ENCODE measurements at regions not wholly inside any gene's neighbourhood (a gene's known extent, or its start where the extent isn't known, plus 50 kb on each side); places are given as distances from the start of the nearest gene placed in this dataset.

DNA sequence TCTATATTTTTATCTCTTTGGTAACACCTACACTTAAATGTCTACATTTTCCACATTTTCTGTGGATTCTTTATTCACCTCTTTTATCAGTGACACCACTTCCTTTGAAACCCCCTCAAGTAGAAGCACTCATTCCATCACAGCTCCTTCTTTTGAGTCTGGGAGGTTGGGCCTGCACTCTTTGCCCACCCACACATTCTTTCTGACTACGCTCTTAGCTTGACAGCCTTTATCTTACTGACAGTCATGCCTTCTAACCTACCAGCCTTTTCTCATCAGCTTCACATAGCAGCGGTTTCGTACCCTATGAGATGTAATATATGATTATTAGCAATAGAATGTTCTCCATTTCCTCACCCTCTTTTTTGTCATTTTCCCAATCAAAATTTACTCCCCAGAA lies 151.9 kb downstream of the TNFSF18 start:
- TF ChIP-seq, protein P1, sequence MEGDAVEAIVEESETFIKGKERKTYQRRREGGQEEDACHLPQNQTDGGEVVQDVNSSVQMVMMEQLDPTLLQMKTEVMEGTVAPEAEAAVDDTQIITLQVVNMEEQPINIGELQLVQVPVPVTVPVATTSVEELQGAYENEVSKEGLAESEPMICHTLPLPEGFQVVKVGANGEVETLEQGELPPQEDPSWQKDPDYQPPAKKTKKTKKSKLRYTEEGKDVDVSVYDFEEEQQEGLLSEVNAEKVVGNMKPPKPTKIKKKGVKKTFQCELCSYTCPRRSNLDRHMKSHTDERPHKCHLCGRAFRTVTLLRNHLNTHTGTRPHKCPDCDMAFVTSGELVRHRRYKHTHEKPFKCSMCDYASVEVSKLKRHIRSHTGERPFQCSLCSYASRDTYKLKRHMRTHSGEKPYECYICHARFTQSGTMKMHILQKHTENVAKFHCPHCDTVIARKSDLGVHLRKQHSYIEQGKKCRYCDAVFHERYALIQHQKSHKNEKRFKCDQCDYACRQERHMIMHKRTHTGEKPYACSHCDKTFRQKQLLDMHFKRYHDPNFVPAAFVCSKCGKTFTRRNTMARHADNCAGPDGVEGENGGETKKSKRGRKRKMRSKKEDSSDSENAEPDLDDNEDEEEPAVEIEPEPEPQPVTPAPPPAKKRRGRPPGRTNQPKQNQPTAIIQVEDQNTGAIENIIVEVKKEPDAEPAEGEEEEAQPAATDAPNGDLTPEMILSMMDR (IDR thresholded peaks at IDR 0.05), result no peak
- no peak for DNase-seq (ENCODE audit: low spot score in 2 of 2)
- intact Hi-C loops (cut with DNase I; ENCODE audit: low total_unique reads), result no loop called here
- 88 to 96% methylated on average over 3 of the region's 3 CpGs for WGBS, 2 donors
- no peak overlapping the region for H3K4me3 ChIP-seq (ENCODE audit: low read depth, poor library complexity, severe bottlenecking)

DNA sequence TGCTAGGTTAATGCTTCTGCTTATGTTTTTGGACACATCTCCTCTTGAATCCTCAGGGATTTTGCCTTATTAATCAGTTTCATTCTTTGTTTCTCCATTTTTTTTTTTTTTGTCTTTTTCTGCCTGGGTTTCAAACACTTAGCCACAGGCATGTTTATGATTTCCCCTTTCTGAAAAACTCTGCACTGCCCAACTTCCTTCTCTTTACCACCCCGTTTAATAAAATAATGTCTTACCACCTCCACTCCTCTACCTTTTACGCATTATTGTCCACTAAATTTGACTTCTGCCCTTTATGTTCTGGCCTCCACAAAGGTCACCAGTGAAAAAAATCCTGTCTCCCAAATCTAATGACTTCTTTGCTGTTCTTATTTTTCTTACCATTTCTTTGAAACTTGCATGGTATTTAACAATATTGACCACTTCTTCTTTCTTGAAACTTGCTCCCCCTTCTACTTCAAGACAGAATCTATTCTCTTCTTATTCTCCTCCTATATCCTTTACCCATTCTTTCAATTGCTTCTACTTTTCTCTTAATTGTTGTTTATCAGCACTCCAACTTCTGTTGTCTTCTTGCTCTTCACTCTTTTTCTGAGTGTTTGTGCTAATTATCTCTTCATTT lies 150.3 kb downstream of the TNFSF18 start:
- WGBS, 2 donors, result 61 to 69% methylated on average over 2 of the region's 2 CpGs
- H3K4me3 ChIP-seq (ENCODE audit: low read depth, poor library complexity, severe bottlenecking), result no peak overlapping the region
- TF ChIP-seq, protein P1 (IDR thresholded peaks at IDR 0.05), result no peak
- TF ChIP-seq POLR2A (IDR thresholded peaks at IDR 0.05), result no peak
- no peak for DNase-seq (ENCODE audit: low spot score in 2 of 2)
- intact Hi-C loops (cut with DNase I; ENCODE audit: low total_unique reads), result no loop called here

DNA sequence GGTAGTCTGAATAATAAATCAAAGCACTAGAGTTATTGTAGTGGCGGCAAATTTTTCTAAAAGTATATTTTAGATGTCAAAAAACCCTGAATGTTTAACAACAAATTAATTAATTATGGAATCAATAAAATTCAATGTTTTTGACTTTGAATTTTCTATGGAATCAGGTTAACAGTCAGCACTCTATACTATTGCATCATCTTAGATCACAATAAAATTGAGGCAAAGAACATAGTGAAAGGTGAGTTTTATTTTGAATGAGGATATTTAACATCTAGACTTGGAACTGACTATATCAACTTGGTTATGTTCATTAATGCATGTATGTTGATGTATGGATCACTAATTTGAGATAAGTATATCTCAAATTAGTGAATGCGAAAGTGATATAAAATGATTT lies 148.5 kb downstream of the TNFSF18 start:
- WGBS, 2 donors, result 72 to 76% methylated on average over 2 of the region's 2 CpGs
- DNase-seq (ENCODE audit: low spot score in 2 of 2), result no peak
- intact Hi-C loops (cut with DNase I; ENCODE audit: low total_unique reads), result no loop called here
- H3K4me3 ChIP-seq (ENCODE audit: low read depth, poor library complexity, severe bottlenecking), result no peak overlapping the region
- no peak for TF ChIP-seq POLR2A (IDR thresholded peaks at IDR 0.05)
- TF ChIP-seq, protein P1 (IDR thresholded peaks at IDR 0.05), result no peak

- no peak overlapping the region for H3K4me3 ChIP-seq (ENCODE audit: low read depth, poor library complexity, severe bottlenecking)
- no peak for DNase-seq (ENCODE audit: low spot score in 2 of 2)
- intact Hi-C loops (cut with DNase I; ENCODE audit: low total_unique reads), result no loop called here
- WGBS, 2 donors, result 87 to 88% methylated on average over 1 of the region's 1 CpG
- no peak for TF ChIP-seq POLR2A (IDR thresholded peaks at IDR 0.05)
- TF ChIP-seq, protein P1 (IDR thresholded peaks at IDR 0.05), result no peak
Measured at GRCh38 chr1:172902861-172903381, 147.8 kb downstream of the TNFSF18 start.

DNA sequence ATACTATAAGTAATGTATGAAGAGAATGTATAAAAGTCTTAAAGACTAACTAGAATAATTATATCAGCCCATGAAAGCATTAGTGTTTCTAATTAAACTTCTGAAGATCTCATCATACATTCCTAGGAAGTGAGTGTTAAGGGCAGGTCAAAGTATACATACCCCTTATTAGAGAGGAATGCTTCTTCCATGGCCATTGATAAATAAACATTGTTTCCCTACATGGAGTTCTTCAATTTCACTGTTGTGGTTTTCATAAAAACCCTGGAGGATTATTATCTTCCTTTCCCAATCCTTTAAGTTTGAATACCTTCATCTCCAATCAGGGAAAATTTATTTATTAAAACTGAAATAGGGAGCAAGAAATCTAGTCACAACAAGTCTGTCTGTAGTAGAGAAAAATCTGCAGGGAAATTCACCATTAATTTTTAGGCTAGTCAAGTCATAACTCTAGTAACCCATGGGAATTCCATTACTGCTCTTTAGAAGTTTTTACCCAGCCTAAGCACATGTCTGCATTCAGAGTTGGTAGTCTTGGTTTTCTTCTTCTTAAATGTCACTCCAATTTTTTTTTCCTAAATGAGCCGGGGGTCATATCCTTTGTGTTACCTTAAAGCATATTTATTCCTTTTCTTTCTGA lies 147.0 kb downstream of the TNFSF18 start:
- no peak overlapping the region for H3K4me3 ChIP-seq (ENCODE audit: low read depth, poor library complexity, severe bottlenecking)
- TF ChIP-seq, protein P1 (IDR thresholded peaks at IDR 0.05), result no peak
- TF ChIP-seq POLR2A (IDR thresholded peaks at IDR 0.05), result no peak
- 78 to 89% methylated on average over 1 of the region's 1 CpG for WGBS, 2 donors
- DNase-seq (ENCODE audit: low spot score in 2 of 2), result no peak
- intact Hi-C loops (cut with DNase I; ENCODE audit: low total_unique reads), result no loop called here
